ENCODE measurements at regions not wholly inside any gene's neighbourhood (a gene's known extent, or its start where the extent isn't known, plus 50 kb on each side); places are given as distances from the start of the nearest gene placed in this dataset.

DNA sequence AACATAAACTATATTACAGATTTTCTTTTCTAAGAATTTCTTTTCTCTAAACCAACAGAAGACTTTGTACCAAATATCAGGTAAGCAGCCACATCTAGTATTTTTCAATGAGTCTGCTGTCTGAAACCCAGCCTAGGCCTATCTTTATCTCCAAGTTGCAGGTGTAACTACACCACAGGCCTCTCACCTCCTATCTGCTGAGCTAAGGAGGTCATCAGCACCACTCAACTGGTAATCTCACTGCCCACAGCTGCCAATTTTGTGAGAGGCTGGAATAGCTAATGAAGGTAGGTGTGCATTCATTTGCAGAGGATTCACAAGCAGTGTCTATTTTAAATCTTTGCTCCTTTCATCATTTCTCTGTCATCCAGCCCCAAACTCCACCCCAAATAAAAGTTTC is 584.8 kb downstream of the HDGFL1 start (continued):
- TF ChIP-seq, protein P1, sequence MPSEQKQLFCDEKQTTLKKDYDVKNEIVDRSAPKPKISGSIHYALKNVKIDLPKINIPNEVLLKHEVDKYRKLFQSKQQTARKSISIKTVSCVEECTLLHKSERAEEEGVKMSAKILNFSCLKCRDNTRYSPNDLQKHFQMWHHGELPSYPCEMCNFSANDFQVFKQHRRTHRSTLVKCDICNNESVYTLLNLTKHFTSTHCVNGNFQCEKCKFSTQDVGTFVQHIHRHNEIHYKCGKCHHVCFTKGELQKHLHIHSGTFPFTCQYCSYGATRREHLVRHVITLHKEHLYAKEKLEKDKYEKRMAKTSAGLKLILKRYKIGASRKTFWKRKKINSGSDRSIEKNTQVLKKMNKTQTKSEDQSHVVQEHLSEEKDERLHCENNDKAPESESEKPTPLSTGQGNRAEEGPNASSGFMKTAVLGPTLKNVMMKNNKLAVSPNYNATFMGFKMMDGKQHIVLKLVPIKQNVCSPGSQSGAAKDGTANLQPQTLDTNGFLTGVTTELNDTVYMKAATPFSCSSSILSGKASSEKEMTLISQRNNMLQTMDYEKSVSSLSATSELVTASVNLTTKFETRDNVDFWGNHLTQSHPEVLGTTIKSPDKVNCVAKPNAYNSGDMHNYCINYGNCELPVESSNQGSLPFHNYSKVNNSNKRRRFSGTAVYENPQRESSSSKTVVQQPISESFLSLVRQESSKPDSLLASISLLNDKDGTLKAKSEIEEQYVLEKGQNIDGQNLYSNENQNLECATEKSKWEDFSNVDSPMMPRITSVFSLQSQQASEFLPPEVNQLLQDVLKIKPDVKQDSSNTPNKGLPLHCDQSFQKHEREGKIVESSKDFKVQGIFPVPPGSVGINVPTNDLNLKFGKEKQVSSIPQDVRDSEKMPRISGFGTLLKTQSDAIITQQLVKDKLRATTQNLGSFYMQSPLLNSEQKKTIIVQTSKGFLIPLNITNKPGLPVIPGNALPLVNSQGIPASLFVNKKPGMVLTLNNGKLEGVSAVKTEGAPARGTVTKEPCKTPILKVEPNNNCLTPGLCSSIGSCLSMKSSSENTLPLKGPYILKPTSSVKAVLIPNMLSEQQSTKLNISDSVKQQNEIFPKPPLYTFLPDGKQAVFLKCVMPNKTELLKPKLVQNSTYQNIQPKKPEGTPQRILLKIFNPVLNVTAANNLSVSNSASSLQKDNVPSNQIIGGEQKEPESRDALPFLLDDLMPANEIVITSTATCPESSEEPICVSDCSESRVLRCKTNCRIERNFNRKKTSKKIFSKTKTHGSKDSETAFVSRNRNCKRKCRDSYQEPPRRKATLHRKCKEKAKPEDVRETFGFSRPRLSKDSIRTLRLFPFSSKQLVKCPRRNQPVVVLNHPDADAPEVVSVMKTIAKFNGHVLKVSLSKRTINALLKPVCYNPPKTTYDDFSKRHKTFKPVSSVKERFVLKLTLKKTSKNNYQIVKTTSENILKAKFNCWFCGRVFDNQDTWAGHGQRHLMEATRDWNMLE (tag by site-specific recombination; conservative IDR thresholded peaks at IDR 0.05; ENCODE audit: low read depth), result no peak

DNA sequence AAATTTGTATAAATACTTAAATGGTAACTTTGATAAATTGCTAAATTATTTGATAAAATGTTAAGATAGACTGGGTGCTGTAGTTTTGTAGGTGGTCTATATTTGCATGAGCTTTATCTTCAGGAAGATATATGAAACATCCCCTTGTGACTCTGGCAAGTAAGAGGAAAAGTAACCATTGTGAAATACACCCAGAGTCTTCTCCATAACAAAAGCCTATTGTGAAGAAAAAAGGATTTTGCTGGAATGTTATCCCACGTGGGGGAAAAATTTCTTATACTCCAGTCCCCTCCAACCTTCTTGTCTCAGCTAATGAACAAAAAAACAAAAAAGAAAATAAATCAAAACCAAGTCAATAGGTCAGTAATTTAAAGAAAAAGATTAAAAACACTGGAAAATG is 600.7 kb downstream of the HDGFL1 start:
- TF ChIP-seq ZNF302 (tag by site-specific recombination; IDR thresholded peaks at IDR 0.05; ENCODE audit: low read depth), result no peak
- TF ChIP-seq ZNF510 (tag by site-specific recombination; IDR thresholded peaks at IDR 0.05; ENCODE audit: insufficient replicate concordance), result no peak
- TF ChIP-seq ZNF2 (tag by site-specific recombination; IDR thresholded peaks at IDR 0.05), result no peak
- no peak for TF ChIP-seq WT1 (tag by site-specific recombination; IDR thresholded peaks at IDR 0.05)
- no peak for TF ChIP-seq ZFP69B (tag by site-specific recombination; IDR thresholded peaks at IDR 0.05)
- no peak for TF ChIP-seq MZF1 (tag by site-specific recombination; IDR thresholded peaks at IDR 0.05; ENCODE audit: borderline replicate concordance)
- no peak for TF ChIP-seq KLF7 (tag by site-specific recombination; IDR thresholded peaks at IDR 0.05; ENCODE audit: borderline replicate concordance)
- no peak for TF ChIP-seq ZNF623 (tag by site-specific recombination; IDR thresholded peaks at IDR 0.05)
- no peak for TF ChIP-seq ZNF132 (tag by site-specific recombination; IDR thresholded peaks at IDR 0.05; ENCODE audit: borderline replicate concordance)
- TF ChIP-seq ZNF248 (tag by site-specific recombination; IDR thresholded peaks at IDR 0.05), result no peak
- TF ChIP-seq ZNF776 (tag by site-specific recombination; IDR thresholded peaks at IDR 0.05; ENCODE audit: borderline replicate concordance), result no peak
- TF ChIP-seq, protein P2, sequence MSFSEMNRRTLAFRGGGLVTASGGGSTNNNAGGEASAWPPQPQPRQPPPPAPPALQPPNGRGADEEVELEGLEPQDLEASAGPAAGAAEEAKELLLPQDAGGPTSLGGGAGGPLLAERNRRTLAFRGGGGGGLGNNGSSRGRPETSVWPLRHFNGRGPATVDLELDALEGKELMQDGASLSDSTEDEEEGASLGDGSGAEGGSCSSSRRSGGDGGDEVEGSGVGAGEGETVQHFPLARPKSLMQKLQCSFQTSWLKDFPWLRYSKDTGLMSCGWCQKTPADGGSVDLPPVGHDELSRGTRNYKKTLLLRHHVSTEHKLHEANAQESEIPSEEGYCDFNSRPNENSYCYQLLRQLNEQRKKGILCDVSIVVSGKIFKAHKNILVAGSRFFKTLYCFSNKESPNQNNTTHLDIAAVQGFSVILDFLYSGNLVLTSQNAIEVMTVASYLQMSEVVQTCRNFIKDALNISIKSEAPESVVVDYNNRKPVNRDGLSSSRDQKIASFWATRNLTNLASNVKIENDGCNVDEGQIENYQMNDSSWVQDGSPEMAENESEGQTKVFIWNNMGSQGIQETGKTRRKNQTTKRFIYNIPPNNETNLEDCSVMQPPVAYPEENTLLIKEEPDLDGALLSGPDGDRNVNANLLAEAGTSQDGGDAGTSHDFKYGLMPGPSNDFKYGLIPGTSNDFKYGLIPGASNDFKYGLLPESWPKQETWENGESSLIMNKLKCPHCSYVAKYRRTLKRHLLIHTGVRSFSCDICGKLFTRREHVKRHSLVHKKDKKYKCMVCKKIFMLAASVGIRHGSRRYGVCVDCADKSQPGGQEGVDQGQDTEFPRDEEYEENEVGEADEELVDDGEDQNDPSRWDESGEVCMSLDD (tag by site-specific recombination; IDR thresholded peaks at IDR 0.05), result no peak
- TF ChIP-seq REPIN1 (tag by site-specific recombination; IDR thresholded peaks at IDR 0.05; ENCODE audit: low read depth), result no peak
- TF ChIP-seq, protein P3, sequence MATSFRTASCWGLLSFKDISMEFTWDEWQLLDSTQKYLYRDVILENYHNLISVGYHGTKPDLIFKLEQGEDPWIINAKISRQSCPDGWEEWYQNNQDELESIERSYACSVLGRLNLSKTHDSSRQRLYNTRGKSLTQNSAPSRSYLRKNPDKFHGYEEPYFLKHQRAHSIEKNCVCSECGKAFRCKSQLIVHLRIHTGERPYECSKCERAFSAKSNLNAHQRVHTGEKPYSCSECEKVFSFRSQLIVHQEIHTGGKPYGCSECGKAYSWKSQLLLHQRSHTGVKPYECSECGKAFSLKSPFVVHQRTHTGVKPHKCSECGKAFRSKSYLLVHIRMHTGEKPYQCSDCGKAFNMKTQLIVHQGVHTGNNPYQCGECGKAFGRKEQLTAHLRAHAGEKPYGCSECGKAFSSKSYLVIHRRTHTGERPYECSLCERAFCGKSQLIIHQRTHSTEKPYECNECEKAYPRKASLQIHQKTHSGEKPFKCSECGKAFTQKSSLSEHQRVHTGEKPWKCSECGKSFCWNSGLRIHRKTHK (tag by site-specific recombination; IDR thresholded peaks at IDR 0.05), result no peak
- TF ChIP-seq, protein P4, sequence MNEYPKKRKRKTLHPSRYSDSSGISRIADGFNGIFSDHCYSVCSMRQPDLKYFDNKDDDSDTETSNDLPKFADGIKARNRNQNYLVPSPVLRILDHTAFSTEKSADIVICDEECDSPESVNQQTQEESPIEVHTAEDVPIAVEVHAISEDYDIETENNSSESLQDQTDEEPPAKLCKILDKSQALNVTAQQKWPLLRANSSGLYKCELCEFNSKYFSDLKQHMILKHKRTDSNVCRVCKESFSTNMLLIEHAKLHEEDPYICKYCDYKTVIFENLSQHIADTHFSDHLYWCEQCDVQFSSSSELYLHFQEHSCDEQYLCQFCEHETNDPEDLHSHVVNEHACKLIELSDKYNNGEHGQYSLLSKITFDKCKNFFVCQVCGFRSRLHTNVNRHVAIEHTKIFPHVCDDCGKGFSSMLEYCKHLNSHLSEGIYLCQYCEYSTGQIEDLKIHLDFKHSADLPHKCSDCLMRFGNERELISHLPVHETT (tag by site-specific recombination; IDR thresholded peaks at IDR 0.05), result no peak
- H3K9me3 ChIP-seq (ENCODE audit: control insufficient read depth, insufficient read depth, low read depth, low read length), result no peaks in the 10 kb centered on the region
- POLR2A ChIA-PET, result interaction anchor here (0.7 kb wide), 1 partner anchor 1835 kb away, joined by 4 read pairs; no protein-coding TSS in a partner anchor
- H3K27ac ChIP-seq (ENCODE audit: extremely low read depth, low read depth, low read length), result no peak overlapping the region
- no peaks in the 10 kb centered on the region for H3K4me1 ChIP-seq (ENCODE audit: control insufficient read depth, insufficient read depth, low read length)
- H3K36me3 ChIP-seq (ENCODE audit: control insufficient read depth in 2 of 2, insufficient read depth in 1 of 2, low read length in 2 of 2), result no peaks in the 10 kb centered on the region
- CTCF ChIA-PET, result interaction anchor here (0.6 kb wide), 1 partner anchor 197 kb away, joined by 3 read pairs; no protein-coding TSS in a partner anchor
- no peak overlapping the region for H3K4me3 ChIP-seq (ENCODE audit: low read depth, low read length)
